ENCODE measurements at regions not wholly inside any gene's neighbourhood (a gene's known extent, or its start where the extent isn't known, plus 50 kb on each side); places are given as distances from the start of the nearest gene placed in this dataset.

GRCh38 chr1:55284856-55285255, 69.7 kb upstream of the USP24 start:
- FAIRE-seq (peak; percentile 61), DNase-seq (ENCODE audit: insufficient read length, low spot score) (no peak)

GRCh38 chr1:55282058-55282457, 66.9 kb upstream of the USP24 start:
- DNase-seq (ENCODE audit: insufficient read length, low spot score): no peak
- no peak for FAIRE-seq

GRCh38 chr1:55280731-55281130, 65.6 kb upstream of the USP24 start:
- no peak for DNase-seq (ENCODE audit: insufficient read length, low spot score)
- FAIRE-seq: no peak

GRCh38 chr1:55279627-55280026, 64.5 kb upstream of the USP24 start:
- no peak for FAIRE-seq
- no peak for DNase-seq (ENCODE audit: insufficient read length, low spot score)

- no peak for FAIRE-seq
Observed at GRCh38 chr1:55278378-55278777, 63.2 kb upstream of the USP24 start.

GRCh38 chr1:55277377-55278130, 62.4 kb upstream of the USP24 start:
- FAIRE-seq: peak; percentile 77
- peak; percentile 41 for DNase-seq (ENCODE audit: insufficient read length, low spot score)

More at GRCh38 chr1:55278378-55278777, 63.2 kb upstream of the USP24 start:
- DNase-seq (ENCODE audit: insufficient read length, low spot score): no peak

- FAIRE-seq (no peak), DNase-seq (ENCODE audit: insufficient read length, low spot score) (no peak)
Observed at GRCh38 chr1:55276671-55277376, 61.7 kb upstream of the USP24 start.

- DNase-seq (ENCODE audit: insufficient read length, low spot score) (no peak), FAIRE-seq (no peak)
Observed at GRCh38 chr1:55275941-55276341, 60.8 kb upstream of the USP24 start.

GRCh38 chr1:55275151-55275748, 60.1 kb upstream of the USP24 start:
- DNase-seq (ENCODE audit: insufficient read length, low spot score): no peak
- no peak for FAIRE-seq

- DNase-seq (ENCODE audit: insufficient read length, low spot score): no peak
- no peak for FAIRE-seq
Observed at GRCh38 chr1:55272994-55273393, 57.8 kb upstream of the USP24 start.
